ENCODE measurements at regions not wholly inside any gene's neighbourhood (a gene's known extent, or its start where the extent isn't known, plus 50 kb on each side); places are given as distances from the start of the nearest gene placed in this dataset.
"Not testable (repeated sequence)": the region's sequence is repeated elsewhere in the genome, so short reads cannot be mapped to it uniquely, and the experiment has no call there.

- no peak for DNase-seq (ENCODE audit: low spot score)
Observed at GRCh38 chr3:72660270-72661114, 187.8 kb downstream of the SHQ1 start.

- no peak for DNase-seq (ENCODE audit: low spot score)
Observed at GRCh38 chr3:72659596-72659995, 188.6 kb downstream of the SHQ1 start.

GRCh38 chr3:72659188-72659587 lies 189.1 kb downstream of the SHQ1 start:
- no peak for DNase-seq (ENCODE audit: low spot score)

- DNase-seq (ENCODE audit: low spot score) = no peak
Observed at GRCh38 chr3:72658466-72659100, 189.7 kb downstream of the SHQ1 start.

- no peak for DNase-seq (ENCODE audit: low spot score)
Observed at GRCh38 chr3:72657666-72658065, 190.6 kb downstream of the SHQ1 start.

GRCh38 chr3:72655723-72656122 lies 192.5 kb downstream of the SHQ1 start:
- DNase-seq (ENCODE audit: low spot score) = peak; percentile 23

GRCh38 chr3:72655131-72655551 lies 193.1 kb downstream of the SHQ1 start:
- no peak for DNase-seq (ENCODE audit: low spot score)

- DNase-seq (ENCODE audit: low spot score) = no peak
Observed at GRCh38 chr3:72652395-72652794, 195.8 kb downstream of the SHQ1 start.

GRCh38 chr3:72651498-72651897 lies 196.7 kb downstream of the SHQ1 start:
- DNase-seq (ENCODE audit: low spot score) = no peak

- no peak for DNase-seq (ENCODE audit: low spot score)
Observed at GRCh38 chr3:72646263-72646662, 202.0 kb downstream of the SHQ1 start.

GRCh38 chr3:72643635-72644034 lies 204.6 kb downstream of the SHQ1 start:
- not testable (repeated sequence) for DNase-seq (ENCODE audit: low spot score)

- DNase-seq (ENCODE audit: low spot score) = no peak
Observed at GRCh38 chr3:72641684-72642083, 206.6 kb downstream of the SHQ1 start.

- no peak for DNase-seq (ENCODE audit: low spot score)
Observed at GRCh38 chr3:72641072-72641471, 207.2 kb downstream of the SHQ1 start.

- DNase-seq (ENCODE audit: low spot score) = no peak
Observed at GRCh38 chr3:72636969-72637597, 211.2 kb downstream of the SHQ1 start.

- DNase-seq (ENCODE audit: low spot score) = no peak
Observed at GRCh38 chr3:72635551-72635950, 212.7 kb downstream of the SHQ1 start.

GRCh38 chr3:72634128-72634527 lies 214.1 kb downstream of the SHQ1 start:
- no peak for DNase-seq (ENCODE audit: low spot score)

- DNase-seq (ENCODE audit: low spot score) = no peak
Observed at GRCh38 chr3:72633534-72633933, 214.7 kb downstream of the SHQ1 start.

GRCh38 chr3:72633121-72633520 lies 215.1 kb downstream of the SHQ1 start:
- no peak for DNase-seq (ENCODE audit: low spot score)

- no peak for DNase-seq (ENCODE audit: low spot score)
Observed at GRCh38 chr3:72632129-72632528, 216.1 kb downstream of the SHQ1 start.

GRCh38 chr3:72630969-72631344 lies 217.3 kb downstream of the SHQ1 start:
- no peak for DNase-seq (ENCODE audit: low spot score)

- no peak for DNase-seq (ENCODE audit: low spot score)
Observed at GRCh38 chr3:72630327-72630968, 217.8 kb downstream of the SHQ1 start.

GRCh38 chr3:72629191-72629631 lies 219.0 kb downstream of the SHQ1 start:
- DNase-seq (ENCODE audit: low spot score) = no peak

GRCh38 chr3:72628065-72628464 lies 220.2 kb downstream of the SHQ1 start:
- no peak for DNase-seq (ENCODE audit: low spot score)
